Natural killer cell treated with Interleukin-12 subunit alpha and Interleukin-12 subunit beta and Interleukin-15 and Interleukin-18, amount 100 ng/mL, for 72 hours (primary cell): ENCODE measurements at regions not wholly inside any gene's neighbourhood (a gene's known extent, or its start where the extent isn't known, plus 50 kb on each side); places are given as distances from the start of the nearest gene placed in this dataset.

Source experiments
- ATAC-seq, 2 donors: fragments of 150-1000 bp; cut with Tn5 transposase in 1 of 2; sonication (Bioruptor Pico), chemical (Tn5 transposase) in 1 of 2; 2 replicates each; pipeline ENCODE4 v1.10.0; 2021
- DNase-seq: peaks from one replicate; pipeline ENCODE4 v3.0.0; 2022; ENCODE audit warnings: low spot score
- H3K27ac Mint-ChIP-seq, 2 donors: 1 replicate in 1 of 2; 2 replicates in 1 of 2; pipeline ENCODE4 v1.8.0; 2022; ENCODE audit warnings: mixed read lengths in 2 of 2, mild to moderate bottlenecking in 1 of 2, moderate library complexity in 1 of 2
- H3K27me3 Mint-ChIP-seq, 2 donors: 1 replicate in 1 of 2; 2 replicates in 1 of 2; pipeline ENCODE4 v1.8.0; 2022; ENCODE audit warnings: mixed read lengths in 2 of 2
- H3K36me3 Mint-ChIP-seq: one replicate; pipeline ENCODE4 v1.8.0; 2022; ENCODE audit warnings: mixed read lengths
- H3K4me1 Mint-ChIP-seq, 2 donors: 1 replicate in 1 of 2; 2 replicates in 1 of 2; pipeline ENCODE4 v1.8.0; 2022; ENCODE audit warnings: low read depth in 2 of 2, mixed read lengths in 2 of 2, mild to moderate bottlenecking in 1 of 2
- H3K4me3 Mint-ChIP-seq: one replicate; pipeline ENCODE4 v1.8.0; 2022; ENCODE audit warnings: mixed read lengths
- H3K9me3 Mint-ChIP-seq: 2 replicates; pipeline ENCODE4 v1.8.0; 2022; ENCODE audit warnings: mixed read lengths

GRCh38 chr21:16366207-16366606, 636.4 kb downstream of the USP25 start:
- DNase-seq (no peak), ATAC-seq (no peak)
- Mint-ChIP-seq H3K27ac (no peak overlapping the region), H3K4me3 (no peak overlapping the region), H3K9me3 (peaks cover 9% of the 10 kb centered on the region), H3K27me3 (no peaks in the 10 kb centered on the region), H3K36me3 (no peaks in the 10 kb centered on the region), H3K4me1 (no peaks in the 10 kb centered on the region)

- ATAC-seq, result no peak
- H3K27me3 Mint-ChIP-seq, result no peaks in the 10 kb centered on the region
- H3K4me1 Mint-ChIP-seq, result no peaks in the 10 kb centered on the region
- no peak overlapping the region for H3K4me3 Mint-ChIP-seq
- DNase-seq, result no peak
- H3K9me3 Mint-ChIP-seq, result peaks cover 9% of the 10 kb centered on the region
- H3K36me3 Mint-ChIP-seq, result no peaks in the 10 kb centered on the region
- no peak overlapping the region for H3K27ac Mint-ChIP-seq
Measured at GRCh38 chr21:16367079-16367478, 637.3 kb downstream of the USP25 start.

- DNase-seq (no peak), ATAC-seq (no peak)
- Mint-ChIP-seq H3K4me1 (no peaks in the 10 kb centered on the region), H3K27ac (no peak overlapping the region), H3K27me3 (no peaks in the 10 kb centered on the region), H3K36me3 (no peaks in the 10 kb centered on the region), H3K4me3 (no peak overlapping the region), H3K9me3 (peaks cover 17% of the 10 kb centered on the region)
Measured at GRCh38 chr21:16370186-16370585, 640.4 kb downstream of the USP25 start.

GRCh38 chr21:16372586-16372985, 642.8 kb downstream of the USP25 start:
- Mint-ChIP-seq H3K9me3 (peaks cover 26% of the 10 kb centered on the region), H3K27ac (no peak overlapping the region), H3K4me3 (no peak overlapping the region), H3K36me3 (no peaks in the 10 kb centered on the region), H3K4me1 (no peaks in the 10 kb centered on the region), H3K27me3 (no peaks in the 10 kb centered on the region)
- ATAC-seq (no peak), DNase-seq (no peak)

- no peaks in the 10 kb centered on the region for H3K36me3 Mint-ChIP-seq
Measured at GRCh38 chr21:16376673-16377072, 646.9 kb downstream of the USP25 start.

GRCh38 chr21:16377120-16377658, 647.4 kb downstream of the USP25 start:
- H3K27me3 Mint-ChIP-seq, result no peaks in the 10 kb centered on the region
- no peak for ATAC-seq
- H3K9me3 Mint-ChIP-seq, result peaks cover 17% of the 10 kb centered on the region
- no peaks in the 10 kb centered on the region for H3K4me1 Mint-ChIP-seq
- H3K27ac Mint-ChIP-seq, result no peak overlapping the region
- H3K4me3 Mint-ChIP-seq, result no peak overlapping the region
- H3K36me3 Mint-ChIP-seq, result no peaks in the 10 kb centered on the region
- DNase-seq, result no peak

More at GRCh38 chr21:16376673-16377072, 646.9 kb downstream of the USP25 start:
- DNase-seq, result no peak
- Mint-ChIP-seq H3K4me3 (no peak overlapping the region), H3K27me3 (no peaks in the 10 kb centered on the region), H3K9me3 (peaks cover 17% of the 10 kb centered on the region), H3K27ac (no peak overlapping the region), H3K4me1 (no peaks in the 10 kb centered on the region)
- no peak for ATAC-seq

- no peak for DNase-seq
- Mint-ChIP-seq H3K4me3 (no peak overlapping the region), H3K4me1 (no peaks in the 10 kb centered on the region), H3K9me3 (peaks cover 15% of the 10 kb centered on the region), H3K27me3 (no peaks in the 10 kb centered on the region), H3K27ac (no peak overlapping the region), H3K36me3 (no peaks in the 10 kb centered on the region)
- no peak for ATAC-seq
Measured at GRCh38 chr21:16377857-16378256, 648.1 kb downstream of the USP25 start.

GRCh38 chr21:16378525-16378924, 648.7 kb downstream of the USP25 start:
- Mint-ChIP-seq H3K9me3 (peaks cover 14% of the 10 kb centered on the region), H3K27me3 (no peaks in the 10 kb centered on the region), H3K4me3 (no peak overlapping the region), H3K27ac (no peak overlapping the region), H3K36me3 (no peaks in the 10 kb centered on the region), H3K4me1 (no peaks in the 10 kb centered on the region)
- ATAC-seq, result no peak
- no peak for DNase-seq

GRCh38 chr21:16388291-16388690, 658.5 kb downstream of the USP25 start:
- no peaks in the 10 kb centered on the region for H3K36me3 Mint-ChIP-seq
- peaks cover 21% of the 10 kb centered on the region for H3K9me3 Mint-ChIP-seq
- H3K4me1 Mint-ChIP-seq, result no peaks in the 10 kb centered on the region
- no peaks in the 10 kb centered on the region for H3K27me3 Mint-ChIP-seq
- no peak overlapping the region for H3K4me3 Mint-ChIP-seq
- ATAC-seq, result no peak
- no peak for DNase-seq
- H3K27ac Mint-ChIP-seq, result no peak overlapping the region

GRCh38 chr21:16388911-16389560, 659.3 kb downstream of the USP25 start:
- DNase-seq, result no peak

GRCh38 chr21:16389643-16390042, 659.9 kb downstream of the USP25 start:
- no peak overlapping the region for H3K4me3 Mint-ChIP-seq
- no peak for ATAC-seq
- H3K9me3 Mint-ChIP-seq, result peaks cover 21% of the 10 kb centered on the region
- no peak overlapping the region for H3K27ac Mint-ChIP-seq
- no peaks in the 10 kb centered on the region for H3K36me3 Mint-ChIP-seq
- no peaks in the 10 kb centered on the region for H3K4me1 Mint-ChIP-seq
- H3K27me3 Mint-ChIP-seq, result no peaks in the 10 kb centered on the region
- no peak for DNase-seq

More at GRCh38 chr21:16388911-16389560, 659.3 kb downstream of the USP25 start:
- Mint-ChIP-seq H3K9me3 (peaks cover 21% of the 10 kb centered on the region), H3K27me3 (no peaks in the 10 kb centered on the region), H3K4me3 (no peak overlapping the region), H3K36me3 (no peaks in the 10 kb centered on the region), H3K4me1 (no peaks in the 10 kb centered on the region), H3K27ac (no peak overlapping the region)
- no peak for ATAC-seq

GRCh38 chr21:16395285-16395684, 665.5 kb downstream of the USP25 start:
- H3K36me3 Mint-ChIP-seq, result peaks cover 4% of the 10 kb centered on the region
- no peaks in the 10 kb centered on the region for H3K27me3 Mint-ChIP-seq
- DNase-seq (no peak), ATAC-seq (no peak)
- no peaks in the 10 kb centered on the region for H3K4me1 Mint-ChIP-seq
- H3K9me3 Mint-ChIP-seq, result peaks cover 19% of the 10 kb centered on the region
- H3K4me3 Mint-ChIP-seq, result no peak overlapping the region
- no peak overlapping the region for H3K27ac Mint-ChIP-seq

GRCh38 chr21:16402752-16403151, 673.0 kb downstream of the USP25 start:
- Mint-ChIP-seq H3K36me3 (peaks cover 6% of the 10 kb centered on the region), H3K27me3 (no peaks in the 10 kb centered on the region), H3K4me3 (no peak overlapping the region), H3K4me1 (no peaks in the 10 kb centered on the region), H3K27ac (no peak overlapping the region), H3K9me3 (peaks cover 13% of the 10 kb centered on the region)
- no peak for ATAC-seq
- no peak for DNase-seq

- Mint-ChIP-seq H3K4me1 (no peaks in the 10 kb centered on the region), H3K27me3 (no peaks in the 10 kb centered on the region), H3K27ac (no peak overlapping the region)
Measured at GRCh38 chr21:16404776-16405175, 675.0 kb downstream of the USP25 start.

GRCh38 chr21:16406355-16406754, 676.6 kb downstream of the USP25 start:
- no peak overlapping the region for H3K4me3 Mint-ChIP-seq
- DNase-seq, result no peak
- peaks cover 16% of the 10 kb centered on the region for H3K9me3 Mint-ChIP-seq
- ATAC-seq, result no peak
- no peaks in the 10 kb centered on the region for H3K4me1 Mint-ChIP-seq
- H3K36me3 Mint-ChIP-seq, result peaks cover 6% of the 10 kb centered on the region
- no peaks in the 10 kb centered on the region for H3K27me3 Mint-ChIP-seq
- H3K27ac Mint-ChIP-seq, result no peak overlapping the region

More at GRCh38 chr21:16404776-16405175, 675.0 kb downstream of the USP25 start:
- Mint-ChIP-seq H3K36me3 (peaks cover 6% of the 10 kb centered on the region), H3K4me3 (no peak overlapping the region), H3K9me3 (peaks cover 16% of the 10 kb centered on the region)
- no peak for ATAC-seq
- DNase-seq, result no peak
